ENCODE measurements at regions not wholly inside any gene's neighbourhood (a gene's known extent, or its start where the extent isn't known, plus 50 kb on each side); places are given as distances from the start of the nearest gene placed in this dataset.

DNA sequence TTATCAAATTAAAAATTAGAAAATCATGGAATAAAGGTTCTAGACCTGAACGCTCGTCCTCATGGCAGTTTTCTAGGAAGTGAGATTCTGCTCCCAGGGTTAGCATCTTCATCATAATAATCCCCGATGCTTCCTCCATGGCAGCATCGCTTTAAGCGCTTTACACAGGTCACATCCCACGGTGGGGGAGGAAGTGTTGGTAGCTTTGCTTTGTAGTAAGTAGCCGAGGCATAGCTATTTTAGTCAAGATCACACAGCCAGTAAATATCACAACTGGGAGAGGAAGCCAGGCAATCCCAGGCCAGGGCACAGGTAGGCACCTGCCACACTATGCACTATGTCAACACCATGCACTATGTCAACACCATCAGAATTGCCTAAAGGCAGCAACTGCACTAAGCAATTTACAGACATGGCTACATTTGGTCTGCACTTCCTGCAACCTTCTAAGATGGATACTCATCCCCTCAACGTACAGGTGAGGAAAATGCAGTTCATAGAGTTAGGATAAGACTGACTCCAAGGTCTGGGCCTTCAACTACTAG, 205.5 kb downstream of the FBXO15 start:
- DNase-seq = no peak
- no peak overlapping the region for H3K27ac ChIP-seq
- TF ChIP-seq POLR2A (IDR thresholded peaks at IDR 0.05) (no peak), EP300 (IDR thresholded peaks at IDR 0.05) (no peak)
- TF ChIP-seq, protein P1, sequence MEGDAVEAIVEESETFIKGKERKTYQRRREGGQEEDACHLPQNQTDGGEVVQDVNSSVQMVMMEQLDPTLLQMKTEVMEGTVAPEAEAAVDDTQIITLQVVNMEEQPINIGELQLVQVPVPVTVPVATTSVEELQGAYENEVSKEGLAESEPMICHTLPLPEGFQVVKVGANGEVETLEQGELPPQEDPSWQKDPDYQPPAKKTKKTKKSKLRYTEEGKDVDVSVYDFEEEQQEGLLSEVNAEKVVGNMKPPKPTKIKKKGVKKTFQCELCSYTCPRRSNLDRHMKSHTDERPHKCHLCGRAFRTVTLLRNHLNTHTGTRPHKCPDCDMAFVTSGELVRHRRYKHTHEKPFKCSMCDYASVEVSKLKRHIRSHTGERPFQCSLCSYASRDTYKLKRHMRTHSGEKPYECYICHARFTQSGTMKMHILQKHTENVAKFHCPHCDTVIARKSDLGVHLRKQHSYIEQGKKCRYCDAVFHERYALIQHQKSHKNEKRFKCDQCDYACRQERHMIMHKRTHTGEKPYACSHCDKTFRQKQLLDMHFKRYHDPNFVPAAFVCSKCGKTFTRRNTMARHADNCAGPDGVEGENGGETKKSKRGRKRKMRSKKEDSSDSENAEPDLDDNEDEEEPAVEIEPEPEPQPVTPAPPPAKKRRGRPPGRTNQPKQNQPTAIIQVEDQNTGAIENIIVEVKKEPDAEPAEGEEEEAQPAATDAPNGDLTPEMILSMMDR (IDR thresholded peaks at IDR 0.05) = no peak
- no peaks in the 10 kb centered on the region for H3K36me3 ChIP-seq
- H3K27me3 ChIP-seq = no peaks in the 10 kb centered on the region
- 71 to 75% (median 73%) methylated on average over 8 of the region's 8 CpGs for WGBS, 3 donors
- intact Hi-C loops (cut with DNase I) = no loop called here
- no peaks in the 10 kb centered on the region for H3K4me1 ChIP-seq (ENCODE audit: insufficient read depth)
- no peaks in the 10 kb centered on the region for H3K9me3 ChIP-seq
- no peak overlapping the region for H3K4me3 ChIP-seq

DNA sequence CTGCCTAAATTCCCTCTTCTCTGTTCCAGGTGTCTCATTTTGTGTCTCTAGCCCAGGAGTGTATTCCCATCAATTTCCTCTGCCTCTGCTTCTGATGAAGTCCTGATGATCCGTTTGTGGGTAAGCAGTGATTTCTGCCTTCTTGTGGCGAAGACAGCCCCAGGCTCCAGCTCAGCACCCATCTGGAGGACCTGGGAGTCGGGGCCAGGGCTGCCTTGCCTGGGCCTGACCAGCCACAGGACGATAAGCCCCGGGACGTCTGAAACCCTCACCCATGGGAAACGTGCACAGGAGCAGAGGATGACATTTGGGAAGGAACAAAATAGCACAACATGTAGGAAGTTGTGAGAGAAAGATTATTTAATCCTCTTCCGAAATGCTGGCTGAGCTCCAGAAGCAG, 206.9 kb downstream of the FBXO15 start:
- Histone ChIP-seq H3K4me1 (ENCODE audit: insufficient read depth) (no peaks in the 10 kb centered on the region), H3K27ac (no peak overlapping the region), H3K4me3 (no peak overlapping the region), H3K27me3 (no peaks in the 10 kb centered on the region), H3K9me3 (no peaks in the 10 kb centered on the region), H3K36me3 (no peaks in the 10 kb centered on the region)
- intact Hi-C loops (cut with DNase I) = no loop called here
- 52 to 64% (median 58%) methylated on average over 8 of the region's 8 CpGs for WGBS, 3 donors
- no peak for DNase-seq
- TF ChIP-seq POLR2A (IDR thresholded peaks at IDR 0.05) (no peak), EP300 (IDR thresholded peaks at IDR 0.05) (no peak)
- TF ChIP-seq, protein P1 (IDR thresholded peaks at IDR 0.05) = no peak

DNA sequence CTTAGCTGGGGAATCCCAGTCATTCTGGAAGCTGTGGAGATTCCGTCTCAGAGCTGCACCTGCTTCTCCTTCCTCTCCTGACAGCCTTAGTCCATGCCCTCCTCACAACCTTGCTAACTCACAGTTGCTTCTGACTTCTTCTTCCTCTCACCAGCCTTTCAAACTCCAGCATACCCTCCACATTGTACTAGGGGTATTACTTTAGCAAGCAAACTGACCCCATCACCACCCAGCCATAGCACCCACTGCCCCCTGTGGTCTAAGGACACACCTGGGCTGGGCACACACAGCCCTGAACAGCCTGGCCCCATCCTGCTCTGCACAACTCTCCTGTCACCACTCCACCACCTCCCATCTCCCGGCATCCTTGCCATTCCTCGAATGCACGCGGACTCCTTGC, 208.2 kb downstream of the FBXO15 start:
- 86 to 89% (median 87%) methylated on average over 5 of the region's 5 CpGs for WGBS, 3 donors
- no peaks in the 10 kb centered on the region for H3K27me3 ChIP-seq
- TF ChIP-seq EP300 (IDR thresholded peaks at IDR 0.05) = no peak
- TF ChIP-seq, protein P1 (IDR thresholded peaks at IDR 0.05) = no peak
- TF ChIP-seq POLR2A (IDR thresholded peaks at IDR 0.05) = no peak
- H3K4me1 ChIP-seq (ENCODE audit: insufficient read depth) = no peaks in the 10 kb centered on the region
- H3K4me3 ChIP-seq = no peak overlapping the region
- H3K27ac ChIP-seq = no peak overlapping the region
- intact Hi-C loops (cut with DNase I) = no loop called here
- H3K9me3 ChIP-seq = no peaks in the 10 kb centered on the region
- no peak for DNase-seq
- H3K36me3 ChIP-seq = no peaks in the 10 kb centered on the region

DNA sequence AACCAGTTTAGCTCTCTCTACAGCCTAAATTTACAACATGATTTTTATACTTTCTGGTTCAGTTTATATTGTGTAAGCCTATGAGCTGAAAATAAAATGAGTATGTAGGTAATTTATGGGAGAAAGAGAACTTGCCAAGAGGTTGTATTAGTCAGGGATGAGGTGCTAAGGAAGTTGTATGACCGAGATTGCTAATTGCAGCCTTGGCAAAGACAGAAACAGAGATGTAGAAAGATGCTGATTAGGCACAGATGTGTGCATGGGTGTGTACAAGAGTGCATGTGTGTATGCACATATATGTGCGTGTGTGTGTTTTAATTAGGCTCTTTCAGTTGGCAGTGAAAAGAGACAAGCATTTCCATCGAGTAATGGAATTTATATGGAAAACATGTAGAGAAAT, 213.9 kb downstream of the FBXO15 start:
- intact Hi-C loops (cut with DNase I) = loop anchor here in 1 of 4 donors (5.0 kb wide), 1 partner anchor 1824 kb away; no protein-coding TSS in a partner anchor
- H3K36me3 ChIP-seq = no peaks in the 10 kb centered on the region
- TF ChIP-seq POLR2A (IDR thresholded peaks at IDR 0.05) (no peak), EP300 (IDR thresholded peaks at IDR 0.05) (no peak)
- TF ChIP-seq, protein P1 (IDR thresholded peaks at IDR 0.05) = no peak
- no peak overlapping the region for H3K27ac ChIP-seq
- DNase-seq = no peak
- no peaks in the 10 kb centered on the region for H3K9me3 ChIP-seq
- WGBS, 3 donors = 56 to 63% (median 63%) methylated on average over 3 of the region's 3 CpGs
- H3K4me1 ChIP-seq (ENCODE audit: insufficient read depth) = no peaks in the 10 kb centered on the region
- no peak overlapping the region for H3K4me3 ChIP-seq
- no peaks in the 10 kb centered on the region for H3K27me3 ChIP-seq
